Trophoblast cell (in vitro differentiated cells and primary cell): ENCODE measurements at regions not wholly inside any gene's neighbourhood (a gene's known extent, or its start where the extent isn't known, plus 50 kb on each side); places are given as distances from the start of the nearest gene placed in this dataset.
"Not testable (repeated sequence)": the region's sequence is repeated elsewhere in the genome, so short reads cannot be mapped to it uniquely, and the experiment has no call there.

Experiments
- DNase-seq, 2 donors: peaks; one replicate each; pipeline ENCODE4 v3.0.0-alpha.2; 2016
- H2AFZ ChIP-seq: 2 replicates; pipeline ENCODE4 v1.6.1; 2013; ENCODE audit warnings: low read length, moderate library complexity, mild to moderate bottlenecking; ENCODE audit not compliant: insufficient read depth, poor library complexity
- H2AK5ac ChIP-seq: 2 replicates; pipeline ENCODE4 v1.6.1; 2013; ENCODE audit warnings: mild to moderate bottlenecking, low read length
- H2BK120ac ChIP-seq: 2 replicates; pipeline ENCODE4 v1.6.1; 2013; ENCODE audit warnings: low read length, mild to moderate bottlenecking, moderate library complexity; ENCODE audit not compliant: insufficient read depth, poor library complexity
- H2BK12ac ChIP-seq: 2 replicates; pipeline ENCODE4 v1.6.1; 2013; ENCODE audit warnings: mild to moderate bottlenecking, low read length, moderate library complexity
- H2BK5ac ChIP-seq: 2 replicates; pipeline ENCODE4 v1.6.1; 2013; ENCODE audit warnings: low read length, low read depth, moderate library complexity, mild to moderate bottlenecking; ENCODE audit not compliant: poor library complexity
- H3K14ac ChIP-seq: 2 replicates; pipeline ENCODE4 v1.6.1; 2013; ENCODE audit warnings: mild to moderate bottlenecking, low read length
- H3K18ac ChIP-seq: 2 replicates; pipeline ENCODE4 v1.6.1; 2013; ENCODE audit warnings: mild to moderate bottlenecking, low read length
- H3K23ac ChIP-seq: 2 replicates; pipeline ENCODE4 v1.6.1; 2013; ENCODE audit warnings: low read length
- H3K27ac ChIP-seq: 2 replicates; pipeline ENCODE4 v1.5.1; 2013; ENCODE audit warnings: low read depth, mild to moderate bottlenecking, inconsistent platforms, low read length, moderate library complexity
- H3K27me3 ChIP-seq: 2 replicates; pipeline ENCODE4 v1.6.1; 2013; ENCODE audit warnings: inconsistent platforms, mild to moderate bottlenecking, low read length, moderate library complexity; ENCODE audit not compliant: insufficient read depth
- H3K36me3 ChIP-seq, 2 experiments: 1 replicate in 1 of 2; 2 replicates in 1 of 2; pipeline ENCODE4 v1.6.1; 2013; ENCODE audit warnings: low read length in 2 of 2, mild to moderate bottlenecking in 2 of 2, moderate library complexity in 1 of 2; ENCODE audit not compliant: insufficient read depth in 2 of 2, control insufficient read depth in 1 of 2
- H3K4ac ChIP-seq: 2 replicates; pipeline ENCODE4 v1.6.1; 2013; ENCODE audit warnings: low read depth, mild to moderate bottlenecking, low read length, moderate library complexity
- H3K4me1 ChIP-seq, 2 experiments: 1 replicate in 1 of 2; 2 replicates in 1 of 2; pipeline ENCODE4 v1.6.1; 2013; ENCODE audit warnings: low read length in 2 of 2, mild to moderate bottlenecking in 2 of 2, moderate library complexity in 1 of 2; ENCODE audit not compliant: insufficient read depth in 2 of 2, control insufficient read depth in 1 of 2
- H3K4me2 ChIP-seq: 2 replicates; pipeline ENCODE4 v1.6.1; 2013; ENCODE audit warnings: inconsistent platforms, mild to moderate bottlenecking, low read length, moderate library complexity
- H3K4me3 ChIP-seq: 2 replicates; pipeline ENCODE4 v1.5.1; 2013; ENCODE audit warnings: mild to moderate bottlenecking, low read depth, low read length, inconsistent platforms
- H3K79me1 ChIP-seq: one replicate; pipeline ENCODE4 v1.6.1; 2013; ENCODE audit warnings: low read length
- H3K79me2 ChIP-seq: 2 replicates; pipeline ENCODE4 v1.6.1; 2013; ENCODE audit warnings: low read length, mild to moderate bottlenecking; ENCODE audit not compliant: control insufficient read depth, insufficient read depth, poor library complexity
- H3K9ac ChIP-seq: 2 replicates; pipeline ENCODE4 v1.6.1; 2013; ENCODE audit warnings: mild to moderate bottlenecking, low read length
- H3K9me3 ChIP-seq: 2 replicates; pipeline ENCODE4 v1.6.1; 2013; ENCODE audit warnings: low read depth, mild to moderate bottlenecking, control low read depth, inconsistent platforms, low read length; ENCODE audit not compliant: insufficient read depth
- H4K12ac ChIP-seq: 2 replicates; pipeline ENCODE4 v1.6.1; 2013; ENCODE audit warnings: low read depth, mild to moderate bottlenecking, low read length, moderate library complexity
- H4K8ac ChIP-seq: 2 replicates; pipeline ENCODE4 v1.6.1; 2013; ENCODE audit warnings: low read depth, mild to moderate bottlenecking, low read length, moderate library complexity
- H4K91ac ChIP-seq: one replicate; pipeline ENCODE4 v1.6.1; 2013; ENCODE audit warnings: low read depth, mild to moderate bottlenecking, low read length, moderate library complexity
- WGBS: extraction: QIAGEN DNeasy Blood & Tissue Kit; methylation state at CpG from one replicate; pipeline ENCODE4 v1.1.7; 2013; ENCODE audit warnings: missing lambda C conversion rate; ENCODE audit not compliant: insufficient read length, insufficient coverage; ENCODE audit errors: extremely low coverage; 5-methylcytosine and 5-hydroxymethylcytosine counted together

GRCh38 chr1:100657876-100658715 lies 61.4 kb upstream of the VCAM1 start:
- no peaks in the 10 kb centered on the region for H3K4me1 ChIP-seq
- no peak overlapping the region for H3K27ac ChIP-seq
- H2BK120ac ChIP-seq, result no peak overlapping the region
- H2AK5ac ChIP-seq, result no peak overlapping the region
- no peak overlapping the region for H3K23ac ChIP-seq
- H2AFZ ChIP-seq, result no peak overlapping the region
- no peaks in the 10 kb centered on the region for H3K9me3 ChIP-seq
- H3K27me3 ChIP-seq, result no peaks in the 10 kb centered on the region
- no peak overlapping the region for H2BK5ac ChIP-seq
- H2BK12ac ChIP-seq, result no peak overlapping the region
- no peak overlapping the region for H3K18ac ChIP-seq
- H3K79me2 ChIP-seq, result no peaks in the 10 kb centered on the region
- H3K4me3 ChIP-seq, result no peak overlapping the region
- no peak overlapping the region for H3K9ac ChIP-seq
- no peak overlapping the region for H3K14ac ChIP-seq
- no peak overlapping the region for H3K4me2 ChIP-seq
- no peak overlapping the region for H4K8ac ChIP-seq
- WGBS, result no CpG with 5 or more reads among the region's 10 CpGs
- H3K79me1 ChIP-seq, result no peaks in the 10 kb centered on the region
- no peak overlapping the region for H3K4ac ChIP-seq
- no peak overlapping the region for H4K12ac ChIP-seq
- no peaks in the 10 kb centered on the region for H3K36me3 ChIP-seq
- DNase-seq, result no peak
- H4K91ac ChIP-seq, result no peak overlapping the region

- H3K14ac ChIP-seq, result no peak overlapping the region
- no peaks in the 10 kb centered on the region for H3K27me3 ChIP-seq
- H2AFZ ChIP-seq, result no peak overlapping the region
- H3K9ac ChIP-seq, result no peak overlapping the region
- H3K36me3 ChIP-seq, result no peaks in the 10 kb centered on the region
- no peak for DNase-seq
- H2BK12ac ChIP-seq, result no peak overlapping the region
- no peak overlapping the region for H3K4ac ChIP-seq
- no peaks in the 10 kb centered on the region for H3K79me1 ChIP-seq
- no peak overlapping the region for H4K12ac ChIP-seq
- no peak overlapping the region for H3K23ac ChIP-seq
- no peaks in the 10 kb centered on the region for H3K79me2 ChIP-seq
- H3K9me3 ChIP-seq, result no peaks in the 10 kb centered on the region
- no peak overlapping the region for H2BK5ac ChIP-seq
- H3K4me1 ChIP-seq, result no peaks in the 10 kb centered on the region
- no peak overlapping the region for H4K91ac ChIP-seq
- H3K4me2 ChIP-seq, result no peak overlapping the region
- H3K18ac ChIP-seq, result no peak overlapping the region
- H2BK120ac ChIP-seq, result no peak overlapping the region
- no peak overlapping the region for H4K8ac ChIP-seq
- no peak overlapping the region for H2AK5ac ChIP-seq
- H3K4me3 ChIP-seq, result no peak overlapping the region
- no peak overlapping the region for H3K27ac ChIP-seq
These were observed 60.9 kb upstream of the VCAM1 start for GRCh38 chr1:100658716-100659026.

- H2BK120ac ChIP-seq, result no peak overlapping the region
- H3K9ac ChIP-seq, result no peak overlapping the region
- H3K79me2 ChIP-seq, result no peaks in the 10 kb centered on the region
- no peak overlapping the region for H2AFZ ChIP-seq
- H3K27ac ChIP-seq, result no peak overlapping the region
- H3K18ac ChIP-seq, result no peak overlapping the region
- H2BK12ac ChIP-seq, result no peak overlapping the region
- H3K79me1 ChIP-seq, result no peaks in the 10 kb centered on the region
- no peak overlapping the region for H2AK5ac ChIP-seq
- H4K12ac ChIP-seq, result no peak overlapping the region
- WGBS, result no CpG with 5 or more reads among the region's 1 CpG
- H3K4me1 ChIP-seq, result no peaks in the 10 kb centered on the region
- no peak overlapping the region for H3K14ac ChIP-seq
- no peaks in the 10 kb centered on the region for H3K9me3 ChIP-seq
- H4K8ac ChIP-seq, result no peak overlapping the region
- no peak for DNase-seq
- H4K91ac ChIP-seq, result no peak overlapping the region
- no peak overlapping the region for H3K4ac ChIP-seq
- no peak overlapping the region for H3K4me3 ChIP-seq
- H2BK5ac ChIP-seq, result no peak overlapping the region
- no peaks in the 10 kb centered on the region for H3K27me3 ChIP-seq
- H3K4me2 ChIP-seq, result no peak overlapping the region
- no peaks in the 10 kb centered on the region for H3K36me3 ChIP-seq
- no peak overlapping the region for H3K23ac ChIP-seq
These were observed 58.4 kb upstream of the VCAM1 start for GRCh38 chr1:100661176-100661575.

- H3K23ac ChIP-seq, H3K14ac ChIP-seq, H3K9me3 ChIP-seq, H4K12ac ChIP-seq, DNase-seq, H3K36me3 ChIP-seq, H3K27ac ChIP-seq, H3K4ac ChIP-seq, H3K4me3 ChIP-seq, H3K79me2 ChIP-seq, H4K91ac ChIP-seq, H2BK120ac ChIP-seq, H3K27me3 ChIP-seq, H3K4me1 ChIP-seq, H2BK5ac ChIP-seq, H2BK12ac ChIP-seq, H2AK5ac ChIP-seq, H3K4me2 ChIP-seq, H2AFZ ChIP-seq, H3K9ac ChIP-seq, H3K18ac ChIP-seq, H4K8ac ChIP-seq, H3K79me1 ChIP-seq: not testable (repeated sequence)
- no CpG with 5 or more reads among the region's 7 CpGs for WGBS
These were observed 51.0 kb upstream of the VCAM1 start for GRCh38 chr1:100668494-100668893.
